AG09309 (cell line): ENCODE measurements at regions not wholly inside any gene's neighbourhood (a gene's known extent, or its start where the extent isn't known, plus 50 kb on each side); places are given as distances from the start of the nearest gene placed in this dataset.
A peak's percentile ranks its signal among the peaks of the same experiment; 100 is the strongest.

ENCODE experiments used
- DNase-seq: peaks from one replicate; pipeline ENCODE4 v3.0.0-alpha.2; 2010; ENCODE audit warnings: low read depth
- H3K4me3 ChIP-seq: 2 replicates; pipeline ENCODE4 v1.5.1; 2011; ENCODE audit warnings: mild to moderate bottlenecking, low read depth, low read length, moderate library complexity; ENCODE audit not compliant: control insufficient read depth
- TF ChIP-seq, protein P1 (sequence below): IDR thresholded peaks from 2 replicates; pipeline ENCODE4 v1.5.1; 2011; ENCODE audit warnings: mild to moderate bottlenecking, low read depth, low read length, inconsistent platforms; ENCODE audit not compliant: insufficient read depth, control insufficient read depth; ENCODE audit errors: missing control alignments

DNA sequence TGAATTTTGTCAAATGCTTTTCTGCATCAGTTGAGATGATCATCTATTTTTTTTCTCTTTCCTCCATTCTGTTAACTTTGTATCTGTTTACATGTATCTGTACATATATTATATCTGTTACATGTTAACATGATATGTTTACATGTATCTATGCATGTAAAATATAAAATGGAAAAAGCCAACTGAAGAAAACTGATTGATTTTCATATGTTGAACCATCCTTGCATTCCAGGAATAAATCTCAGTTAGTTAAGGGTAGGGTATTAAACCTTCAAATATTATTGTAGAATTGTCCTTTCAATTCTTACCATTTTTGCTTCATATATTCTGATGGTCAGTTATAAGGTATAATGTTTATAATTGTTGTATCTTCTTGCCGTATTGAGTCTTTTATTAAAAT, 336.1 kb downstream of the ZFHX3 start:
- no peak for DNase-seq
- TF ChIP-seq, protein P1, sequence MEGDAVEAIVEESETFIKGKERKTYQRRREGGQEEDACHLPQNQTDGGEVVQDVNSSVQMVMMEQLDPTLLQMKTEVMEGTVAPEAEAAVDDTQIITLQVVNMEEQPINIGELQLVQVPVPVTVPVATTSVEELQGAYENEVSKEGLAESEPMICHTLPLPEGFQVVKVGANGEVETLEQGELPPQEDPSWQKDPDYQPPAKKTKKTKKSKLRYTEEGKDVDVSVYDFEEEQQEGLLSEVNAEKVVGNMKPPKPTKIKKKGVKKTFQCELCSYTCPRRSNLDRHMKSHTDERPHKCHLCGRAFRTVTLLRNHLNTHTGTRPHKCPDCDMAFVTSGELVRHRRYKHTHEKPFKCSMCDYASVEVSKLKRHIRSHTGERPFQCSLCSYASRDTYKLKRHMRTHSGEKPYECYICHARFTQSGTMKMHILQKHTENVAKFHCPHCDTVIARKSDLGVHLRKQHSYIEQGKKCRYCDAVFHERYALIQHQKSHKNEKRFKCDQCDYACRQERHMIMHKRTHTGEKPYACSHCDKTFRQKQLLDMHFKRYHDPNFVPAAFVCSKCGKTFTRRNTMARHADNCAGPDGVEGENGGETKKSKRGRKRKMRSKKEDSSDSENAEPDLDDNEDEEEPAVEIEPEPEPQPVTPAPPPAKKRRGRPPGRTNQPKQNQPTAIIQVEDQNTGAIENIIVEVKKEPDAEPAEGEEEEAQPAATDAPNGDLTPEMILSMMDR: no peak
- no peak overlapping the region for H3K4me3 ChIP-seq

DNA sequence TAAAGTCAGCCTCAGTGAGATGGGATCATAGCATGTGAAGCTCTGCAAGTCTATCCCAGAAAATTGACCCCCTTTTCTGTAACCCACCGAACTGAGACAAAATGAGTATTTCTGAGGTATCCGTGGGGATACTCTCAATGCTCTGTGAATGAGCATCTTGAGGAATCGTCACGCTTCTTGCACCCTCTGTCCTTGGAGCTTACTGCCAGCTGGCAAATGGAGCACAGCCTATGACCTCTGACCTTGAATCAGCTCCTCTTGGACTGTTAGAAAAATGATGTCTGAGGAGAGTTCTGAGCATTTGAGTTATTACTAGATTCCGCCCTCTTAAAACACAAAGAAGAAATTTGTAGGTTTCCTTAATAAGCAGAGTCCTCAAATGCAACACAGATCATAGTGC, 342.1 kb downstream of the ZFHX3 start:
- no peak for DNase-seq
- TF ChIP-seq, protein P1: no peak
- H3K4me3 ChIP-seq: no peak overlapping the region

DNA sequence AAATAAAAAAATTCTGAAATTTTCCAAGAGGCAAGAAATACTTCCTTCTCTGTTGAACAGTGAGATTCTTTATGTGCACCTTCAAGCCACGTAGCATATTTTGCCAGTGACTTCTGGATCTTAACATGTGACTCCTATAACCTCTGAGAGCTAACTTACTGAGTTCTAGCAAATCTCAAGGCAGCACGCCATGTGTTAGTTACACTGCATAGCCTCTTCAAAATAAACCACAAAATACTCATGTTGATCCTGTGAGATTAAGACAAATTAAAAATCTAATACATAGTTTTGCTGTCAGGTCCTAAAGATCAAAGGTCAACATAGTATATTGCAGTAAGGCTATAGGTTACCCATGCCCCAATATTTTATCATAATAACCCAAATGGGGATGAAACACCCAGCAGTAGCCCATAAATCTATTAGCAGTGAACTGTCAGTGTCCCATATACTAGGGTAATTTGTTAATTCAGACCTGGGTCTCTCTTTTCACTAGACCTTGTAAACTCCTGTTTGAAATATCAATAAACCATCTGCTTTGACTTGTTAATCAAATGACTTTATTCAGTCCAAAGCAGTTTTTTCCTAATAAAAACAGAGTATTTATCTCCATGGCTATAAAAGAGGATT, 343.1 kb downstream of the ZFHX3 start:
- no peak for DNase-seq
- TF ChIP-seq, protein P1: no peak
- H3K4me3 ChIP-seq: no peak overlapping the region

DNA sequence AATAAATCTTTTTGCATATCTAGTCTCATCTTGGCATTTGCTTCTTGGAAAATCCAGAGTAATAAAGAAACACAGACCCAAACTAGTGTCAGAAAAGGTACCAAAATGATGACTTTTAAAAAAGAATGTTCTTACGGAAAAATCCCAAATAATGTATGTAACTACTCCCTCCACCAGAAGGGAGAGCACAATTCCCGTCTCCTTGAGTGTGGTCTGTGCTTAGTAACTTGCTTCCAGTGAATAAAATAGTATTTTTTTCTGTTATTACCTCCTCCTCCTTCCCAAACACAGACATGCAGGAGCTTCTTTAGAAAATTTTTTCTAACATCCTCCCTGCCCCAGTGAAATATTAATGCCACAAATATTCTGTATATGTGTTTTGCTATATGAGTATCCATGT, 358.1 kb downstream of the ZFHX3 start:
- no peak overlapping the region for H3K4me3 ChIP-seq
- TF ChIP-seq, protein P1: no peak
- DNase-seq: no peak

DNA sequence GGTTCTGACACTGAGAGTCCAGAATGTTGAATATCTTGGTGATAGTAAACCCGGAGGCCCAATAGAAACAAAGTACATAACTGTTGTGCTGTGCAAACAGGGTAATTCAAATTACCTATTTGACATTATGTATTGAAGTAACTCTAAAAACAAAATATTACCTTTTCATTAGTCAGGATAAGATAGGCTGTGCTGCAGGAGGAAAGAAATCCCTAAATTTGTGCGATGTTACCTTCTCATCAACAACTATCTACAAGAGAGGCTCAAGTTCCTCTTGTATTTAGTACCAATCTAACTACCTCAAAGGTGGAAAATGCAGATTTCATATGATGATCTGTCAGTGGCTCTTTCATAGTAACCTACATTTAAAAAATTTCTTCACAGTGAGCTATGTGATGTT, 367.2 kb downstream of the ZFHX3 start:
- TF ChIP-seq, protein P1: no peak
- DNase-seq: no peak
- no peak overlapping the region for H3K4me3 ChIP-seq

DNA sequence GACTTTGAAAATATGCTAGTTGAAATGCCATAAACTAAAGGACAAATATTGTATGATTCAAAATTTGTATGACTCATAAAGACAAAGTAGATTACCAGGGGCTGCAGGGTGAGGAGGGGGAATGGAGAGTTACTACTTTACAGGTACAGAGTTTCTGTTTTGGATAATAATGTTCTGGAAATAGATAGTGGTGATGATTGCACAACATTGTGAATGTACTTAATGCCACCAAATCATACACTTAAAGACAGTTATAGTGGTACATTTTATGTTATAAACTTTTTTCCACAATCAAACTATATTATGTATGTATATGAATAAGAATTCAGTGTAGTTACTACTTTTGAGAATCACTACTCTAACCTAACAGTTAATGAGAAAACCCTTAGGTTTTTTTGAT, 368.1 kb downstream of the ZFHX3 start:
- no peak for DNase-seq
- no peak overlapping the region for H3K4me3 ChIP-seq
- TF ChIP-seq, protein P1: no peak

DNA sequence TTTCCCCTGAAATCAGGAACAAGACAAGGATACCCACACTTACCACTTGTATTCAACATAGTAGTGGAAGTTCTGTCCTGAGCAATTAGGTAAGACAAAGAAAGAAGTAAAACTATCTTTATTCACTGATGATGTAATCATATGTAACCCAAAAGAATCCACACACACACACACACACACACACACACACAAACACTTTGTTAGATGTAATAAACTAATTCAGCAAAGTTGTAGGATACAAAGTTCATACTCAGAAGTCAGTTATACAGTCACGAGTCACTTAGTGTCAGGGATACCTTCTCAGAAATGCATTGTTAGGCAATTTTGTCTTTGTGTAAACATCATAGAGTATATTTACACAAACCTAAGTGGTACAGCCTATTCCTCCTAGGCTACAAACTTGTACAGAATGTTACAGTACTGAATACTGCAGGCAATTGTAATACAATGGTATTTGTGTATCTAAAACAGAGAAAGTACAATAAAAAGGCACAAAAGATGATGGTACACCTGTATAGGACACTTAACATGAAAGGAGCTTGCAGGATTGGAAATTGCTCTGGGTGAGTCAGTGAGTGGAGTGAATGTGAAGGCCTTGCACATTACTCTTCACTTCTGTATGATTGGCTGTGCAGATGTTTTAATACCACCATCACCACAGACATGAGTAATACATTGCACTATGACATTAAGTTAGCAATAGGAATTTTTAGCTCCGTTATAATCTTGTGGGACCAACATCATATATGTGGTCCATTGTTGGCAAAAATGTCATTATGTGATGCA, 370.1 kb downstream of the ZFHX3 start:
- TF ChIP-seq, protein P1: no peak
- no peak overlapping the region for H3K4me3 ChIP-seq
- peak; percentile 28 for DNase-seq
